Activated effector memory CD4-positive, alpha-beta T cell treated with Interleukin-2 at 50 U/mL for 16 hours (primary cell): ENCODE measurements at regions not wholly inside any gene's neighbourhood (a gene's known extent, or its start where the extent isn't known, plus 50 kb on each side); places are given as distances from the start of the nearest gene placed in this dataset.

Experiments used
- DNase-seq: peaks from one replicate; pipeline ENCODE4 v3.0.0-alpha.2; 2020

DNA sequence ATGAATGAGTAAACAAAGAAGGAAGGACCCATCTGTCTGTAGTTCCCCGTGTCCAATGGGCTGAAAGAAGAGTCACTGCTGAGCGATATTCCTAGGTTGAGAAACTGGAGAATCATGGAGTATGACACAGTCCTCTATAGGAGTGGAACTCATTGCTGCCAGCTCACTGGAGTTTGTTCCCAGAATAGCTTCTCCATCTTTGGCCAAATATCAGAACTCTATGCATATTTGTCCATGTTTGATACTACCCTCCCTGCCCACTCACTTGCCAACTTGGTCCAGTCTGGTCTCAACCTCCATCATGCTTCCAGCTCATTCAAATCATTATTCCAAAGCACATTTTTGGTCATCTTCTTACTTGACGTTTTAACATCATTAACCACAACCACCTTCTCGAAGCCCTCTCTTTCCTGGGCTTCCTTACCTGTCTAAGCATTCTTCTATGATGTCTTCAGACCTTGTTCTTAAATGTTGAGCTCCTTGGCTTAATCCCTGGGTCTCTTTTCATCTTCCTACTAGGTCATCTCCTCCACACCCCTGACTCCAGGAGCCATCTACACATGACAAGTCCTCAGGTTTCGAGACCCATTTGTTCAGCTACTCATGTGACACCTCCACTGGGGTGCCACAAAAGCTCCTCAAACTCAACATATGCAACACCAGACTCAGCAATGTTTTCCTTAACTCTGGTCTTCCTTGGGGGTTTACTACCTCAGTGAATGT lies 221.6 kb downstream of the MYCN start:
- no peak for DNase-seq

DNA sequence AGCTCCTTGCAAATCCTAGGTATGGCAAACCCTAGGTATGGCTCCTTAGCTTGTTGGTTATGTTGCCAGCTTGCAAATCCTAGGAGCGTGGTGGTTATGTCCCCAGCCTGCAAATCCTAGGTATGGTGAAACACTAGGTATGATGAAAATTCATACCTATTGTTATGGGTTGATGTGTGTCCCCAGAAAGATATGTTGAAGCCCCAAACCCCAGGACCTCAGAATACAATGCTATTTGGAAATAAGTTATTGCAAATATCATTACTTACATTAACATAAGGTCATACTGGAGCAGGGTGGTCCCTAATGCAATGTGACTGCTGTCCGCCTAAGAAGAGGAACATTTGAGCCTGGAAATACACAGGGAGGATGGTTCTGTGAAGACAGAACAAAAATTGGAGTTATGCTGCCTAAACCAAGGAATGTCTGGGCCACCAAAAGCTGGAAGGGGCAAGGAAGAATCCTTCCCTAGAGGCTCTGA lies 220.8 kb downstream of the MYCN start:
- DNase-seq, result no peak

DNA sequence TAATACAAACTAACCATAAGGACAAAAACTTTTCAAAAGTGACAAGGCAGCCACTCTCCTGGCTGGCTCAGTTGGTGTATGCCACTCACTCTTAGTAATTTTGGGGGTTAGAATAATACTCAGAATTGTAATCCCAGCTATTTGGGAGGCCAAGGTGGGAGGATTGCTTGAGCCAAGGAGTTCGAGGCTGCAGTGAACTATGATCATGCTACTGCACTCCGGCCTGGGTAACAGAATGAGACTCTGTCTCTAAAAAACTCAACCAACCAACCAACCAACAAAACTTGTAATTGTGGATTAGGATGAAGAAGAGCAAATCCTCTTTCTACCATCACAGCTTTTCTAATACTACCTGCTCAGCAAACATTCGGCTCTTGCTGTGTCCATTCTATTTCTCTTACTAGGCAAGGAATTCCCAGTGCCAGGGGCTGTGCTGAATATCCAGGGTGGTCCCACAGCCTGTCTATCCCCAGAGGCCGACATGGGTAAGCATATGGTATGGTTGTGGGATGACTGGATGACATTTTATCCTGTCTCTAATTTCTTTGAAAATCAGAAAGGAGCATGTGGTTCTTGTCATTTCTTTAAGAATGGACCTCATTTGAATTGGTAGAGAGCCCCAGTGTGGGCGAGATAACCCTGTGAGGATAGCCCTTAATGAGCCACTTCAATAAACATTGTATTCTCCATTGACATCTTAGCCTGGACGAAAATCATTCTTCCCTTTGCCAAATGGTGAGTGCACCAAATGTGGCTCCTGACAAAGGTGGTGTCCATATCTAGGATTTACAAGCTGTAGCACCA lies 220.1 kb downstream of the MYCN start:
- no peak for DNase-seq

DNA sequence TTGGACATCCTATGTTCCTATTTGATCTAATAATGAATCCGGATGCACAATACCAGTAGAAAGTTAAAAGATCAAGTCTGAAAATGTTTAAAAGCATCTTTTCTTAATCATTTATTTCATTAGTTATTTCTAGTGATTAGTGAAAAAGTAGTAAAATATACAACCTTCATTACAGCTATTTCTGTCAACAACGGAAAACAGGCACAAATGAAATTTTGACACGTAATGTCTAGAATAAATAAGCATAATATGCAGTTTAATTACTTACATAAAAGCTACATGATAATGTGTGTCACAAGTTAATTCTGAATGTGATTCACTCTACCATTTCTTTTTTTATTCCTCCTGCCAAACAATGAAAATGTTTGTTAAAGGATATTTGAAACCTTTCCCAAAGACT lies 216.1 kb downstream of the MYCN start:
- no peak for DNase-seq

DNA sequence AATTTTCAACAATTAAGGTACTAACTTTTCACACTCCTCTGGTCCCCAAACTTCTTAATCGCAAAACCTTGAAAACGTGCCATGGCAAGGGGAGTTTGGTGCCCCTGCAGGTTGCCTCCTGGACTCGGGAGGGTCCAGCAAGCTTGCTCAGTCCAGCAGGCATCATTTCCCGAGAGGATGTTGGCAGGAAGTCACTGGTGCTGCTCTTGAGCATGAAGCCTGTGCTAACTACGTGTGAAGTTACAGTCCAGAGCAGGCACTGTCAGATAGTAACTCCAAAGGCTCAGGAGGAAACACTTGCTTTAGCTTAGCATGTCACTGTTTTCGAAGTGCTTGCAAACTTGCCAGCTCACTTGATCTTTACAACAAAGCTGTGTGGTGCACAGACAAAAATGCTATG lies 215.4 kb downstream of the MYCN start:
- DNase-seq, result no peak

DNA sequence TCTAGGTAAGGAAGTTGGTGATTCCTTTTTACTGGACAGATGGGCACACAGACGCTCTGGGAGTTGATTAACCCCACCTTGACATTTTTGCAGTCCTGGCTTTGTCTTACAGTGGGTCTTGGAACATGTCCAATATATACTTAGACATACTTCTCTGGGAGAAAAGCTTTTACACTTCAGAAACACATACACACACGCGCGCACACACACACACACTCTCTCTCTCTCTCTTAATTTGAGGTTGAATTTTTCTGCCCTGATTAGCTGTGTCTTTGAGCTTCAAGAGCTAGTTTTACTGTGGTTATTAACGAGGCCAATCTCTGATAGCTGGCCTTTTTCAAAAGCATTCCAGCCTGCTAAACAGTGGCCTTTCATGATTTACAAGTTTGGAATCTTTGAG lies 215.0 kb downstream of the MYCN start:
- DNase-seq, result no peak

DNA sequence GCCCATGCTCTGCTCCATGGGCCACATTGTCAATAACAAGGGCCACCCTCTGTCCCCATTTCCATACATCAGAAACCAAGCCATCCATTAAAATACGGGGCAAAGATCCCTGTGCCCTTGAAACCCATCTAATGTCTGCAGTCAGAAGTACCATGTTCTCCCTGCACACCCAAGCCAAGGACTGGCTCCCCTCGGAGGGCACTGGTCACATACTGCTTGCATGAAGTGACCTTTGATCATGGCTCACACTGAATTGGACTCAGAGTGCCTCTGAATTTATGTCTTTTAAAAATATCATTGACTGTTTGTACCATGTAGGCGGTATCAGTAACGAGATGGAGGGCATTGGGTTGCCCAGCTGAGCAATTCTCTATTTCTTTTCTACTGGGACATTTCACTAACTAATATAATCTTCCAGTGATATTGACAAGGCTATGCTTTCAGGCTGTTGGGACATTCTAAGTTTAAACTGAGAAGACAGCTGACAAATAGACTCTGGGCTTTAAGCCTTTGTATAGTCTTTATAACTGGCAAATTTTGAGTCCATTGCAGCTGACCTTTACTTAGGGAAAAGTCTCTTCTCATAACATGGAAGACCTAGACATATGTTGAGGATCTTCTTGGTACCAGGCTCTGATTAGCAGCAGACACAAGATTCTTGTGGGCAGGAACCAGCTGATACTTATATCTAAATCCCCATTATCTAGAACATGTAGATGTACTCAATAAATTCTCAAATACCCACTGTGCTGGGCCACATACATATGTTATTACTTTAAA lies 214.3 kb downstream of the MYCN start:
- no peak for DNase-seq

DNA sequence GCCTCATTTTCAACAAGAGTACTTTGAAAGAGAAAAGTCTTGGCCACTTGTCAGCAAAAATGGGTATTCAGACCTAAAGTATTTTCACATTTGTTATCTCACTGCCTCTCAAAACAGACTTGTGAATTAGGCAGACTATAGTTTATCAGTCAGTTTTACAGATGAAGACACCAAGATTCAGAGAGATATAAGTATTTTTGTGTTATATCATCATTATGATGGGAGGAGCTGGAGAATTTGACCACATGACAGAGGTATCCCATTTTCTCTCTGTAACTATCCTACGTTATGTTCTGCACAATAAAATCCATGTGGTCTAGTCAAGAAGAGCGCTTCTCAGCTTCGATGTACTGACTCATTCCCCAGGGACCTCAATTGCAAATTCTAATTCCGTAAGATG lies 213.7 kb downstream of the MYCN start:
- no peak for DNase-seq

DNA sequence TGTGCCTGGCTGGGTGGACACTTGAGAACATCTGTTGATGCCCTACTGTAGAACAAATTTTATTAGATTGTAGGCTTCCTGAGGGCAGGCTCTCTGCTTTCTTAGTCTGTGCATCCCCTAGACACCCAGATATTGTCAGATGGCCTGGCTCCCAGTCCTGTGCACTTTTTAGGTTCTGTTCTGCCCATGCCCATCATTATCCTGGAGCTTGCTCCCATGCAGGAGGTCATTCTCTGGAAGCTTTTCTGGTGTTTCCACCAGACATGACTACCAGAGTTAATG lies 213.3 kb downstream of the MYCN start:
- no peak for DNase-seq

DNA sequence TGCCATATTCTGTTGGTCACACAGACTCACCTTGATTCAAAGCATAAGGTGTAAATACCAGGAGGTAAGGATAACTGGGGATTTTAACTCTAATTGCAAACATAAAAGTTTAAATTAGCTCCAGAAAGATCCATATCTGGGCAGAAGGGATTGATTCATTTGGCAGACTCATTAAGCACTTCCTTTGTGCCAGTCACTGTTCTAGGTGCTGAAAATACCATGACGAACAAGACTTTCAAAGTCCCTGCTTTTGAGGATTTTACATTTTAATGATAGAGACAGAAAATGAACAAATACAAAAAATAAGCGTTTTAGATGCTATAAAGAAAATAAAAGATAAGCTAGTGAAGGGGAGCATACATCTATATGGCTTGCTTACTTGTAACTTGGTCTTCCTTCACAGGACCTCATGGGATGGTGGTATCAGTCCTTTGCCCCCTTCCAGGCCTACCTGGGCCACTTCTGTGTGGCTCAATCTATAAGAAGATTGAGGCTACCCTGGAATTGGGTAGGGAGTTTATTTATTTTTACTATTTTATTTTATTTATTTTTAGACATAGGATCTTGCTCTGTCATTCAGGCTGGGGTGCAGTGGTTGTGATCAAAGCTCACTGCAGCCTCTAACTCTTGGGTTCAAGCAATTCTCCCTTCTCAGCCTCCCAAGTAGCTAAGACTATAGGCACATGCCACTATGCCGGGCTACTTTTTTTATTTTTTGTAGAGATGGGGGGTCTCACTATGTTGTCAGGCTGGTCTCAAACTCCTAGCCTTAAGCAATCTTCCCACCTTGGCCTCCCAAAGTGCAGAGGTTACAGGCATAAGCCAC lies 212.8 kb downstream of the MYCN start:
- no peak for DNase-seq

DNA sequence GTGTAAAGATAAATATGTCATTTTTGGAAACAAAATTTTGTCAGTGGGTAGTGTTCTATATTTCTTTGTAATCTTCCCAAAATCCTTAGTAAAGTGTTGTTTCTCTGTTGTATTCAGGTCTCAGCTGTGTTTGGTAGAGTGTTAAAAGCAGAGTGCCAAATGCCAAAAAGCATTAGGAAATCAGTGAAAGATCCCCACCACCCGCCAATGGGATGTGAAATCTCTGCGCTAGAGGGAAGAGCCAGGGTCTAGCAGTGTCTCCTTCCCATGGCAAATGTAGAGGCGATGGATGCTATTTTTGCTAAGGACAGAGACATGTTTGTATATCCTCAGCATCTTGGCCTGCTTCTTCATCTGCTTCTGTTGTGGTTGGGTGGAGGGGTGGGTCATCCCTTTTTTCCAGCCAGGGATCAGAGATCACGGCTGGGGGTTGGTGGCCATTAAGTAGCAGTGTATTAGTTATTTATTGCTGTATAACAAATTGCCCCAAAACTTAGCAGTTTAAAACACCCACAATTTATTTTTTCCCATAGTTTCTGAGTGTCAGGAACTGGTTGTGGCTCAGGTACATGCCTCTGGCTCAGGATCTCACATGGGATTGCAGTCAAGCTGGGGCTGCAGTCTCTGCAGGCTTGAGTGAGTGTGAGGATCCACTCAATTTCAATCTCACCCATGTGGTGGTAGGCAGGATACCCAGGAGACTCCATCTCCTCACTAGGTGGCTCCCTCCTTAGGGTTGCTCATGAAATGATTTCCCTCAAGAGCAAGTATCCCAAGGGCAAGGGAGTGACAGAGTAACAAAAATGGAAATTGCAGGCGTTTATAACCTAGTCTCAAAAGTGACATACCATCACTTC lies 211.9 kb downstream of the MYCN start:
- DNase-seq, result no peak

DNA sequence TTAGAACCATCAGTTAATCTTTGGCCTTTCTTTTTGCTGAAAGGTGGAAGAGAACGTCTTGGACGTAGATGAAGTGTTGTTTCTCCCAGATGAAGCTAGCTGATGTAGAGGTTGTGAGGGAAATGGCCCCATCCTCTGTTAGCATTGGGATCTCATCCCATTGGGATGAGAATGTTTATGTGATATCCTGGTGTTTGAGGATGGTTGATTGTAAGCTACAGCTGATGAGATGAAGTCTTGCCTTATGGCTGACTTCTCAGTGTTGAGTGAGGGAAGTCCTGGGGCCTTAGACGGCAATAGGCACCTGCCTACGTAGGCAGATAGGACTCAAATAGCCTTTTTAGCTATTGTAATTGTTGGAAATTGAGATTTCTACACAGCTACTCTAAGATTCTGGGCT lies 211.3 kb downstream of the MYCN start:
- no peak for DNase-seq

DNA sequence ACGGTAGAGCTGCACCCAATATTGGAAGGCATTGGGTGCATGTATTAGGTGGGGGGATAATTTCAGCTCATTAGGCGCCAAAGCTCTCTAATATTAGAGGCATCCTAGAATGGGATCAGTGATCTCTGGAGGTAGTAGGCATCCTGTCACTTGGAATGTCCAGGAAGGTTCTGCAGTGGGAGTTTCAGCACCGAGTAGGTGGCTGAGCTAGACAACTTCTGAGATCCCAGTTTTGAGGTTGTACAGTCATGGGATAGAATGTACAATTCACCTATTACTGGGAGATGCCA lies 210.9 kb downstream of the MYCN start:
- no peak for DNase-seq

DNA sequence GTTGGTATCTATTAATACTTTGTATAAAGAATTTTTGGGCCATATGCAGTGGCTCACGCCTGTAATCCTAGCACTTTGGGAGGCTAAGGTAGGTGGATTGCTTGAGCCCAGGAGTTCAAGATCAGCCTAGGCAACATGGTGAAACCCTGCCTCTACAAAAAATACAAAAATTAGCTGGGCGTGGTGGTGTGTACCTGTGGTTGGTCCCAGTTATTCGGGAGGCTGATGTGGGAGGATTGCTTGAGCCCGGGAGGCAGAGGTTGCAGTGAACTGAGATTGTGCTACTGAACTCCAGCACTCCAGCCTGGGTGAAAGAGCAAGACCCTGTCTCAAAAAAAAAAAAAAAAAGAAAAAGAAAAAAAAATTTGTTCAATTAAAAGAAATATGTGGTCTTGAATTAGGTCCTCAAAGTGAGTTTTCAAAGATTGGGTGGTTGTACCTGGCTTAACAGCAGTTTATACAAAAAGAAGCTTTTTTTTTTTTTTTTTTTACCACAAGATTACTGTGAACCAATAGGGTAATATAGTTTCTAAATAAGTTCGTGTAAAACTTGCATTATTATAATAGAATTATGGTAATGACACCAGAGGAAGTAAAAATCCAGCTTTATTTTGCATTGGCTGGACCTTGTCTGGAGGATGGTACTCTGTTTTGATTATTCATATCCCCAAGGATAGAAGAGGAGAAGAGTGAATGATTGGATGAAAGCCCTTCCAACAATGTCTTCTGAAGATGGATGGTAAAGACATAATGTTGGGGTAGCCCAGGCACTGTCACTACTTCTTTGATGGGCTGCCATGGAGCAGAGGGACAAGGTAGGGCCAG lies 210.3 kb downstream of the MYCN start:
- no peak for DNase-seq

DNA sequence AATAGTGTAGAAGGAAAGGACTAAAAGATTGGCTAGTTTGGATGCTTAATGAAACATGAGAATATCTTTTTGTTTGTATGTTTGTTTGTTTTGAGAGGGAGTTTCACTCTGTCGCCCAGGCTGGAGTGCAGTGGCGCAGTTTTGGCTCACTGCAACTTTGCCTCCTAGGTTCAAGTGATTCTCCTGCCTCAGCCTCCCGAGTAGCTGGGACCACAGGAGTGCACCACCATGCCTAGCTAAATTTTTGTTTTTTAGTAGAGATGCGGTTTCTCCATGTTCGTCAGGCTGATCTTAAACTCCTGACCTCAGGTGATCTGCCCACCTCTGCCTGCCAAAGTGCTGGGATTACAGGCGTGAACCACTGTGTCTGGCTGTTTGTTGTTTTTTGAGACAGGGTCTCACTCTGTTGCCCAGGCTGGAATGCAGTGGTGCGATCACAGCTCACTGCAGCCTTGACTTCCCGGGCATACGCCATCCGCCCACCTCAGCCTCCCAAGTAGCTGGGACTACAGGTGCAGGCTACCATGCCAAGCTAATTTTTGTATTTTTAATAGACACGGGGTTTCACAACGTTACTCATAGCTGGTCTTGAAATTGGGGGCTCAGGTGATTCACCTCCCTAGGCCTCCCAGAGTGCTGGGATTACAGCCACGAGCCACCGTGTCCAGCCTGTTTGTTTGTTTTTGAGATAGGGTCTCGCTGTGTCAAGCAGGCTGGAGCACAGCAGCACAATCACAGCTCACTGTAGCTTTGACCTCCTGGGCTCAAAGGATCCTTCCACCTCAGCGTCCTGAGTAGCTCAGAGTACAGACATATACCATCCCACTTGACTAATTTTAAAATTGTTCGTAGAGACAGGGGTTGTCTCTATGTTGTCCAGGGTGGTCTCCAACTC lies 209.2 kb downstream of the MYCN start:
- DNase-seq, result no peak

DNA sequence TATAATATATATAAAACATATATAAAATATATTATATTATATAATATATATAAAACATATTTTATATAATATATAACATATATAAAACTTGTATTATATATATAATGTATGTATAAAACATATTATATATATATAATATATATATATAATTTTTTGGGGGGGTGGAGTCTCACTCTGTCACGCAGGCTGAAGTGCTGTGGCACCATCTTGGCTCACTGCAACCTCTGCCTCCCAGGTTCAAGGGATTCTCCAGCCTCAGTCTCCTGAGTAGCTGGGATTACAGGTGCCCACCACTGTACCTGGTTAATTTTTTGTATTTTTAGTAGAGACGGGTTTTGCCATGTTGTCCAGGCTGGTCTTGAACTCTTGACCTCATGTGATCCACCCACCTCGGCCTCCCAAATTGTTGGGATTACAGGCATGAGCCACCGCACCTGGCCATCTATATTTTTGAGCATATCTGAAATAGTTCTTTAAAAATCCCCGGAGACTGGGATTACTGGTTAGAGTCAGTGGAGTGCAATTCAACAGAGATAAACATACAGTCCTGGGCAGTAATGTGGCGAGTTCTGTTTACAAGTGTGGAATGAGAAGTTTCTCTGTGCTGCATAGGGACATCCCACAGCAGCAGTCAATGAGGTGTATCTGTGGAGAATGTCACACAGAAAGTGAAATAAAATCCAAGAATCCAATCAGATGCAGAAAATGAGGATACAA lies 208.4 kb downstream of the MYCN start:
- DNase-seq, result no peak

DNA sequence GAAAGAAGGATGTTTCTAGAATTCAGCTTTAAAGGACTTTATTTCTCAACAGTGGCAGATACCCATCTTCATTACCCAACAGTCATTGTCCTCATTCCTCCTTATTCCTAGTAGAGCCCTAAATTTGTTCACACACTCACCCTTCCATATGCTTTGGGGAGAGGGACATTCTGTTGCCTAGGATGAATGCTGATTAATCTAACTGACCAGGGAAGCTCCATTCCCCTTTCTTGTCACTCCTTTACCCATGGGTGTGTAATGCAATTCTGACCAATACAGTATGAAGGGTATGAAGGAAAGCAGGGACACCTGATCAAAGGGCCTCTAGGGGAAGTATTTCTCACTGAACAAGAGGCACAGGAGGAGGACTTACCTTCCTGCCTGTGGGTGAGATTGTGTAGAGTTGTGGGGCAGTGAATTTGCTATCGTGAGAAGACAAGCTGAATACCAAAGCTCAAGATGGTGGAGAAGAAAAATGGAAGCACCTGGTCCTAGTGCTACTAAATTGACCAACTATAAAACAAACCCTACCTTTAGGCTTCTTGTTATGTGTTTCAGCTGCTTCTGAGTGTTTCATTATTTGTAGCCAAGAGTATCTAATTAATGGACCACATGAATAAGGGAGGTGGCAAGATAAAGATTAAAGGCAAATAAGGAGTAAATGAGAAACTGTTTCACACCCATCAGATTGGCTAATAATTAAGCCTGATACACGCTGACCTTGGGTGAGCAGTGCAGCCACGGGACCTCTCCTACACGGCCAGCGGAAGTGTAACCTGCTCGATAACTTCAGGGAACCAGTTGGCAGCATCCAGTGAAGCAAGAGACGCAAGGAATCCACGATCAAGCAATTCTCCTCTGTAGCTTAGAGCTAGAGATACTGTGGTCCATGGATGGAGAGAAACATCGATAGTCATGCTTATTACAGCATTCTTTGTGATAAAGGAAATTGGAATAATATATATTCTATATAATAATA lies 202.3 kb downstream of the MYCN start:
- no peak for DNase-seq

DNA sequence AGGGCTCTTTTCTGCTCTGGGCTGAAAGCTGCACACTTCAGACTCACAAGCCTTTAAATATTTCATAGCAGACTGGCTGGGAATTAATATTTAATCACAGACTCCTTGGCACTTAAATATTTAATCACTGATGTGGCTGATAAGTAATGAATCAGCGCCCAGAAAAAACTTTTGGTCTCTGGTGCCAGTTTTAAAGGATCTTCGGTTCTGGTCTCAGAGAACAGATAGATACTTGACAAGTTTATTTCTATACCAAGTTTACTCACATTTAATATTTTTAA lies 201.2 kb downstream of the MYCN start:
- no peak for DNase-seq
